Fibroblast of lung (primary cell): ENCODE measurements at regions not wholly inside any gene's neighbourhood (a gene's known extent, or its start where the extent isn't known, plus 50 kb on each side); places are given as distances from the start of the nearest gene placed in this dataset.

ENCODE experiments used
- DNase-seq, 2 donors: peaks; one replicate each; pipeline versions ENCODE4 v3.0.0 to v3.0.0-alpha.2; 2010; ENCODE audit warnings: low read depth in 2 of 2
- H2AFZ ChIP-seq: 2 replicates; pipeline ENCODE4 v1.5.1; 2012; ENCODE audit warnings: low read length, control low read depth, inconsistent platforms
- H3K27ac ChIP-seq: 2 replicates; pipeline ENCODE4 v1.5.1; 2011; ENCODE audit warnings: low read length, control low read depth; ENCODE audit not compliant: insufficient read depth
- H3K27me3 ChIP-seq: 2 replicates; pipeline ENCODE4 v1.5.1; 2011; ENCODE audit warnings: mild to moderate bottlenecking, low read length; ENCODE audit not compliant: control insufficient read depth, insufficient read depth
- H3K36me3 ChIP-seq: 2 replicates; pipeline ENCODE4 v1.5.1; 2011; ENCODE audit warnings: low read length; ENCODE audit not compliant: control insufficient read depth, insufficient read depth
- H3K4me1 ChIP-seq: 2 replicates; pipeline ENCODE4 v1.5.1; 2011; ENCODE audit warnings: low read length; ENCODE audit not compliant: control insufficient read depth, insufficient read depth; ENCODE audit errors: extremely low read depth
- H3K4me2 ChIP-seq: 2 replicates; pipeline ENCODE4 v1.5.1; 2011; ENCODE audit warnings: low read length, control low read depth; ENCODE audit not compliant: insufficient read depth; ENCODE audit errors: extremely low read depth
- H3K4me3 ChIP-seq, 4 experiments: fragments of 200-600 bp in 1 of 4; sonication (generic) in 1 of 4; replicated peaks in 1 of 4; 2 replicates each; pipeline ENCODE4 v1.5.1; 2011 to 2016; ENCODE audit warnings: low read length in 4 of 4, low read depth in 3 of 4, mild to moderate bottlenecking in 3 of 4, control low read depth in 2 of 4, inconsistent platforms in 1 of 4, mixed read lengths in 1 of 4; ENCODE audit not compliant: insufficient read depth in 1 of 4; ENCODE audit errors: control extremely low read depth in 1 of 4
- H3K79me2 ChIP-seq: 2 replicates; pipeline ENCODE4 v1.5.1; 2012; ENCODE audit warnings: mild to moderate bottlenecking, low read length, inconsistent platforms; ENCODE audit not compliant: control insufficient read depth, insufficient read depth
- H3K9ac ChIP-seq: 2 replicates; pipeline ENCODE4 v1.5.1; 2011; ENCODE audit warnings: mild to moderate bottlenecking, low read length, control low read depth; ENCODE audit not compliant: insufficient read depth
- H3K9me3 ChIP-seq: 2 replicates; pipeline ENCODE4 v1.5.1; 2012; ENCODE audit warnings: low read depth, low read length; ENCODE audit not compliant: control insufficient read depth, insufficient read depth
- H4K20me1 ChIP-seq: 2 replicates; pipeline ENCODE4 v1.5.1; 2011; ENCODE audit warnings: low read length; ENCODE audit not compliant: control insufficient read depth, insufficient read depth; ENCODE audit errors: extremely low read depth
- EZH2 ChIP-seq: IDR thresholded peaks from 2 replicates; pipeline ENCODE4 v1.5.1; 2012; ENCODE audit warnings: low read length, control low read depth, mild to moderate bottlenecking; ENCODE audit errors: missing control alignments
- TF ChIP-seq, protein P1 (sequence below), 2 donors: IDR thresholded peaks in 1 of 2; conservative IDR thresholded peaks in 1 of 2; 1 replicate in 1 of 2; 2 replicates in 1 of 2; pipeline ENCODE4 v1.5.1; 2011 to 2012; ENCODE audit warnings: low read length in 2 of 2, control low read depth in 1 of 2, inconsistent platforms in 1 of 2, low read depth in 1 of 2, mild to moderate bottlenecking in 1 of 2

GRCh38 chr17:63173903-63174302 is 207.9 kb downstream of the TANC2 start:
- Histone ChIP-seq H2AFZ (no peak overlapping the region), H3K27me3 (no peaks in the 10 kb centered on the region), H3K79me2 (no peaks in the 10 kb centered on the region), H3K4me3 (no peak overlapping the region), H3K4me2 (peak overlapping the region; percentile 27), H4K20me1 (no peaks in the 10 kb centered on the region), H3K4me1 (peaks cover 4% of the 10 kb centered on the region), H3K27ac (no peak overlapping the region), H3K9me3 (no peaks in the 10 kb centered on the region), H3K36me3 (no peaks in the 10 kb centered on the region), H3K9ac (no peak overlapping the region)
- TF ChIP-seq, protein P1, sequence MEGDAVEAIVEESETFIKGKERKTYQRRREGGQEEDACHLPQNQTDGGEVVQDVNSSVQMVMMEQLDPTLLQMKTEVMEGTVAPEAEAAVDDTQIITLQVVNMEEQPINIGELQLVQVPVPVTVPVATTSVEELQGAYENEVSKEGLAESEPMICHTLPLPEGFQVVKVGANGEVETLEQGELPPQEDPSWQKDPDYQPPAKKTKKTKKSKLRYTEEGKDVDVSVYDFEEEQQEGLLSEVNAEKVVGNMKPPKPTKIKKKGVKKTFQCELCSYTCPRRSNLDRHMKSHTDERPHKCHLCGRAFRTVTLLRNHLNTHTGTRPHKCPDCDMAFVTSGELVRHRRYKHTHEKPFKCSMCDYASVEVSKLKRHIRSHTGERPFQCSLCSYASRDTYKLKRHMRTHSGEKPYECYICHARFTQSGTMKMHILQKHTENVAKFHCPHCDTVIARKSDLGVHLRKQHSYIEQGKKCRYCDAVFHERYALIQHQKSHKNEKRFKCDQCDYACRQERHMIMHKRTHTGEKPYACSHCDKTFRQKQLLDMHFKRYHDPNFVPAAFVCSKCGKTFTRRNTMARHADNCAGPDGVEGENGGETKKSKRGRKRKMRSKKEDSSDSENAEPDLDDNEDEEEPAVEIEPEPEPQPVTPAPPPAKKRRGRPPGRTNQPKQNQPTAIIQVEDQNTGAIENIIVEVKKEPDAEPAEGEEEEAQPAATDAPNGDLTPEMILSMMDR (conservative IDR thresholded peaks at IDR 0.05 in 1 of 2, IDR thresholded peaks at IDR 0.05 in 1 of 2; ENCODE audit: low read depth in 1 of 2, low read length in 2 of 2) = no peak
- TF ChIP-seq EZH2 = no peak
- DNase-seq = peak; percentile 27 to 68

- no peak overlapping the region for H2AFZ ChIP-seq
- H3K27me3 ChIP-seq = no peaks in the 10 kb centered on the region
- no peaks in the 10 kb centered on the region for H3K36me3 ChIP-seq
- no peaks in the 10 kb centered on the region for H4K20me1 ChIP-seq
- H3K79me2 ChIP-seq = no peaks in the 10 kb centered on the region
- peaks cover 4% of the 10 kb centered on the region for H3K4me1 ChIP-seq
- no peak for TF ChIP-seq EZH2
- TF ChIP-seq, protein P1 (conservative IDR thresholded peaks at IDR 0.05 in 1 of 2, IDR thresholded peaks at IDR 0.05 in 1 of 2; ENCODE audit: low read depth in 1 of 2, low read length in 2 of 2) = no peak
- H3K9me3 ChIP-seq = no peaks in the 10 kb centered on the region
- H3K4me2 ChIP-seq = peak overlapping the region; percentile 79
- H3K9ac ChIP-seq = no peak overlapping the region
- DNase-seq = peak; percentile 62 to 67
- H3K4me3 ChIP-seq = peak overlapping the region in 2 of 4 experiments; percentile 7 to 30
- peak overlapping the region; percentile 44 for H3K27ac ChIP-seq
These were observed 212.5 kb downstream of the TANC2 start for GRCh38 chr17:63178530-63178929.

DNA sequence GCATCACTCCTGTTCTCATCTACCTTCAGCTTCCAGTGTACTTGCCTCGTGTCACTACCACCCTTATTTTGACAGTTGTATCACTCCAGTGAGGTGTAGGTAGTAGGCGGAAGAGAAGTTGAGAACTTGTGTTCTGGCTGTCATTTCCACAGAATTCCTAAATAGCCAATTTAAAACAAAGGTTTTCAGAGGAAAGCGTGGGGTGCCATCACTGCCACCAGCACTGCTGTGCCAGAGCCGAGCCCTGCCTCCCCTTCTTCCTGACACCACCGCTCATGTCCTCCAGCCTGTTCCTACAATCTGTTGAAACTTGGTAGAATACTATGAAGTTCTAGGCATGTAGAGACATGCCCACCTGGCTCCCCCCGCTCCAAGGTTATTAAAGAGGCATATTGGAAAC is 215.8 kb downstream of the TANC2 start:
- H2AFZ ChIP-seq = no peak overlapping the region
- DNase-seq = no peak
- no peak overlapping the region for H3K9ac ChIP-seq
- no peaks in the 10 kb centered on the region for H3K9me3 ChIP-seq
- no peak overlapping the region for H3K4me2 ChIP-seq
- H3K4me1 ChIP-seq = peaks cover 2% of the 10 kb centered on the region
- H3K36me3 ChIP-seq = no peaks in the 10 kb centered on the region
- no peak overlapping the region for H3K4me3 ChIP-seq
- H3K79me2 ChIP-seq = no peaks in the 10 kb centered on the region
- no peaks in the 10 kb centered on the region for H3K27me3 ChIP-seq
- TF ChIP-seq, protein P1 (conservative IDR thresholded peaks at IDR 0.05 in 1 of 2, IDR thresholded peaks at IDR 0.05 in 1 of 2; ENCODE audit: low read depth in 1 of 2, low read length in 2 of 2) = no peak
- no peak for TF ChIP-seq EZH2
- H4K20me1 ChIP-seq = no peaks in the 10 kb centered on the region
- H3K27ac ChIP-seq = no peak overlapping the region
